NCI-H2171 (cell line): ENCODE measurements at regions not wholly inside any gene's neighbourhood (a gene's known extent, or its start where the extent isn't known, plus 50 kb on each side); places are given as distances from the start of the nearest gene placed in this dataset.

Source experiments
- DNase-seq: peaks from one replicate; lab custom pipeline; 2025; lab: John Stamatoyannopoulos, UW

DNA sequence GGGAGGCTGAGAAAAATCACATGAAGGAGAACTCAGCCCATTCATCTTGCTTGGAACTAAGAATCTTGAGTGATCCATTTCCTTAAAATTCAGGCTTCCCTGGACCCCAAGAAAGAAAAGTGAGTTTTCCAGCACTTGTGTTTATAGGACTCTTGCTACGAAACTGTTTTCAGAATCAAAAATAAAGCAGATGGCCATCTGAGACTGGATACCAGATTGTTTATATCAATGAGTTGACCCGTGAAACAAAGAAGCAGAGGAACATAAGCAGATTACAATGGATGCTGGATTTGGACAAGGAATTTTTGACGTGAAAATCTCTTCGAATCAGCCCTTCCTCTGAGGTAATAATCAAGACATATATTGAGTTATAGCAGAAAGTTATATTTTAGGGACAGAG, 223.2 kb downstream of the SYK start:
- no peak for DNase-seq

GRCh38 chr9:91025856-91026255, 224.2 kb downstream of the SYK start:
- no peak for DNase-seq

DNA sequence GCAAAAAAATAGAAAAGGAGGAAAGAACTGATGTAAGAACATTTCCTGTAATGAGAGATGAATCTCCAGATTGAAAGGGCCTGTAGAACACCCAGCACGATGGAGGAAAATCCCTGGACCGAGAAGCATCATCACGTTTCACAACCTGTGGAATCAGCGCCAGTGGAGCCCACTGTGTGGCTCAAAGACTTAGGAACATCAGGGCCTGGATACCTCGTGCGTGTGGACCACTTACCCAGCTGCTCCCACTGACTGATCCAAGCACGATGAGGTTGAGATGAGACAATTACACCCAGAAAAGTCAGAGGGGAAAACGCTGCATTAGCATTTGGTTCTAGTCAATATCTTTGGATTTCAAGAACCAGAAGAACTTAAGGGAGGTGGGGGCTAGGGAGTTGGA, 224.6 kb downstream of the SYK start:
- no peak for DNase-seq

GRCh38 chr9:91027005-91027404, 225.4 kb downstream of the SYK start:
- DNase-seq: no peak

- no peak for DNase-seq
Measured at GRCh38 chr9:91028166-91028827, 226.7 kb downstream of the SYK start.

DNA sequence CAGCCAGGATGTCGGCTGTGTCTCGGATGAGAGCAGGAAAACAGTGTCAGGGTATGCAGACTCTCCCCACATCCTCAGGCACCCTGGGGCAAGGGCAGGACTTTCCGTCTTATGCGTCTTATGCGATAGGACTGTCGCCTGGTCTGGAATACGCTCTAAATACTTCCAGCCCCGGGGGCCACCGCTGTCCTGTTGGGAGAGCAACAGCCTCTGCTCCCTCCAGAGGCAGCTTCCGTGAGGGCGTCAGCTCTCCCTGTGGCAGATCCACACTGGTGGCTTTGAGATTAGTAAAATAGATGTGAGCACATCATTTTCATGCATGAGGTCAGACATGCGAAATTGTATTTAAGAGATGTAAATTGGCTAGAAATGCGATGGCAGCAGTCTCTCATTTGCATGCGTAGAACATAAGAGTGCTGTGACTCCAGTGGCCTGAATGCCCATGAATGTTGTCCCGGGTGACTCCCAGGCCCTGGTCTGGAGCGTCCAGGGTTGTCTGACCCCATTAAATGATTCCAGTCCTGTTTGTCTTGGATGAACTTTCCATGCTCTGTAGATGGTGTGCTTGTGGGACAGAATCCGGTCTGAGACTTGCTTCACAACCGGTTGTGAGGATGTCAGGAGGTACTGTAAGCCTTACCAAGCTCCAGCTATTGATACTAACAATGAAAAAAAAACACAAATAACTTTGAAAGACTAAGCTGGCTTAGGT, 228.2 kb downstream of the SYK start:
- DNase-seq: no peak

DNA sequence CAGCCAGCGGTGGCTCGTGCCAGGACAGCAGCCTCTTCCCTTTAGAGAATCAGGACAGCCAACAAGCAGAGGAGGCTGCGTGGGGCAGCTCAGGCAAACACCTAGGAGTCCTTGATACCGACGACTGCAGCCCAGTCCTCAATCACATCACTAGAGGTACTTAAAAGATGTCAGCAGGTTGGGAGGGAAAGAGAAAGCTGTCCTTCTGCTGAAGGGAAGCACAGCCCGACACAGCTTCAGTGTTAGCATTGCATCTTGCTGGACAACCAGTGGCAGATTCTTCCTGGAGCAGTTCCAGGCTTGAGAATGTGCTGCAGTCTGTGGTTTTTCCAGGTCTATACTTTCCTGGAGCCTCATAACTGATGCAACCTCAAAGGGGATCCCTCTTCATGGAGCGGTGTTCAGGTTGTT, 230.5 kb downstream of the SYK start:
- DNase-seq: no peak

DNA sequence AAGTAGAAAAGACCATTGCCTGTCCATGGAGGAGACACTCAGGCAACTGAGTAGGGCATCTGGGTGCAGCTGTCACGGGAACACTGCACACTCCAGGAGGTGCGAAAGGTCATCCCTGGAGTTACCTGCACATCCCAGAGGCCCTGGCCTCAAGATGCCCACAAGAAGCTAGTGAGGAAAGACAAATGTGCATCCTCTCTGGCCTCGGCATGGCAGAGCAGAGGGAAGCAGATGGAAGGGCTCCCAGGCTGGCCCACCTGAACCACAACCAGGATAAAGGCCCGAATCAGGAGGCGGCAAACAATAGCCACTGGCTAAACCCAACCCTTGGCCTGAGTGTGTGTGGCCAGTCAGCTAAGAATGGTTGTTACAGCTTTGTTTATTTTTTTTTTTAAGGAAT, 231.7 kb downstream of the SYK start:
- no peak for DNase-seq

DNA sequence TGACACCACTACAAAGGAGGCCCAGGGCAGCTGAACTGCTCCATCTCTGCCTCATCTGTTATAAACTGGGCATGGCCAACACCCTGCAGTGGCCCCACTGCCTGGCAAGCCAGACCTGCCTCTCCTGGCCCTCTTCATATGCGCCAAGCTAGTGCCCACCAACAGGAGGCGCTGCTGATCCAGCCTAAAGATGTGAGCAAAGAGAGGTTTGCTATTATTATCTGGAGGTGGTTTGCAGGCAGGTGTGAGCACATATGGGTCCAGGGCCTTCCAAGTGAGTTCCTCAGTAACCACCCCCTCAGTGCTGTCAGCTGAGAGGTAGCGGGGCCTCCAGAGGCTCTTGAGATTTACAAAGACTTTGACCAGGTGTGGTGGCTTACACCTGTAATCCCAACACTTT, 232.2 kb downstream of the SYK start:
- DNase-seq: no peak

DNA sequence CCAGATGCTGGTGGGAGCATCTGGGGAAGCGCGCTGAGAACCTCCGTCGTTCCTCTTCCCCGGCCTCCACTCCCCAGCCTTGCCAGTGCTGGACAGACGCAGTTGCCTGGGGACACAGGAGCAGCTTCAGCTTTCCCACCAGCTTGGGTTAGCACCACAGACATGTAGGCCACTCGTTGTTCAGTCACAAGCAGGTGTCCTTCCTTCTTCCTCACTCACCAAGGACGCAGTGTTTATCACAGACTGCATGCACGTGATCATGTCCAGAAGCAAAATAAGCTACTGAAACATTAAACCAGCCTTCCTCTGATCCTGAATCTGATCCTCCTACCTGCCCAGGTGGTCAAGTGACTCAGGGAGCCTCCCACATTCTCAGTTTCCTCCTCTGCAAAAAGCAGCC, 232.9 kb downstream of the SYK start:
- DNase-seq: no peak

- DNase-seq: no peak
Measured at GRCh38 chr9:91034976-91035824, 233.6 kb downstream of the SYK start.

DNA sequence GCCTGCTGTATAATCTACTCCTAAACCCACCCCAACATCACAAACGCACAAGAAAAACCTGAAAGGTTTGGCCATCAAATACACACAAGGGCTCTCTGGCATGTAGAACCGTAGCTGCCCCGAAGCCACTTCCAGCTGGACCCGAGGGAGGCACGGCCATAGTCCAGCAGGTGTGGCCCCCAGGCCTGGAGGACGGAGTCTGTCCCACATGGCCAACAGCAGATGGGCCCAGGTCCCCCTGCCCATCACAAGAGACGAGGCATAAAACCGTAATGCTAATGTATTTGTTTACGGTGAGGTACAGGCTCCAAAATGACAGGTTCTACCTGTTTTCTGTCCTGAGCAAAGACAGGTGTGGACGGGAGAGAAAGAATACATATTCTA, 234.2 kb downstream of the SYK start:
- DNase-seq: no peak

GRCh38 chr9:91036356-91036755, 234.7 kb downstream of the SYK start:
- DNase-seq: no peak

DNA sequence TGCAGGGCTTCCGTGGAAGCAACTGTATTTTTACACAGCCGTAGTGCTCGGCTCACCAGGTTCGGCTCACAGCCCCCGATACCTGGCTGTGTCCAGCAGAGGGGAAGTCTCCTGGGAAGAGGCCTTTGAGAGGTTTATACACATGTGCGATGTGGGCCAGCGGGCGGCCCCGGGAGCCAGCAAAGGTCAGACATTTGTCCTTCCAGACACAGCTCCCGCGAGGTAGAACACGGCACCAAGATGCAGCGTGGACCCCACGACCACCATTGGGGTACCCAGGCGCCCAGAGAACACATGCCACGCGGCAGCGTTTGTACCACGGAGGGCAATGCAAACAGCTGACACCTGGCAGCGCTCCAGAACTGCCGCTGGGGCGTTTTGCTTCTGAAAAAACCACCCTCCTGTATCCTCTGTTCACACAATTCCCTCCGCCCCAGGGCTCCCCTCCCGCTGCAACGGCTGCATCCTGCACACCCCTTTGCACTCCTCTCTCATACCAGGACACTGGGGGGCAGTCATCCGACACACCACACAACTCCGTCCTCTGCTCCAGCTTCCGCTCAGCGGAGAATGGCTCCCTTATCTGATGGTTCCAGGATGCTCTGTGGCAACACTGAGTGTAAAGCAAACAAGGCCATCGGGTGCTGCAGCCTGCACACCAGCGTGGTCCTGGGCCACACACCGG, 235.3 kb downstream of the SYK start:
- peak; percentile 62 for DNase-seq

GRCh38 chr9:91037511-91038482, 236.2 kb downstream of the SYK start:
- no peak for DNase-seq

DNA sequence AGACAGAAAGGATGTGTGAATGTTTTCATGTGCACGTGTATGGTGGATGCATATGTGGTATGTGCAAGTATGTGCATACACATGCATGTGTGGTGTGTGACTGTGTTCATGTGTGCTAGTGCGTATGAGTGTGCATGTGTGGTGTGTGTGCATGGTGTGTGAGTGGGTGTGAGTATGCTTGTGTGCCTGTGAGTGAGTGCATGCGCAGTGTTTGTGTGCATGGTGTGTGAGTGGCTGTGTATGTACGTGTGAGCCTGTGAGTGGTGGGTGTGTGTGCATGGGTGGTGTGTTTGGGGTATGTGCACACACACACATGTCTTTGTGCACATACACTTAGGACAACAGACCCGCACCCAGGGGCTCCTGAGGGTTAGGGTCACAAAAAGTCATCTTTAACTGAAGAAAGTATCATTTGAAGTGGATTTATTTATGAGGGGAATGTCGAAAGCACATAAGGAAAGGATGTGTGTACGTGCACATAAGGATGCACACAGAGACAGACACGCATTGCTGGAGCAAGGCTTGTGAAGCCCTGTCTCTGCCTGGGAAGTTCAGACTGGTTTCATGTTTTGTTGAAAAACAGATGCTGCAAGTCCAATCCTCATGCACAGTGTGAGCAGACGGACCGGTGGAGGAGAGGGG, 237.0 kb downstream of the SYK start:
- no peak for DNase-seq

- no peak for DNase-seq
Measured at GRCh38 chr9:91039125-91039834, 237.7 kb downstream of the SYK start.

- no peak for DNase-seq
Measured at GRCh38 chr9:91039835-91040140, 238.2 kb downstream of the SYK start.

GRCh38 chr9:91040371-91041215, 239.0 kb downstream of the SYK start:
- DNase-seq: no peak
